T-cell (primary cell): ENCODE measurements at regions not wholly inside any gene's neighbourhood (a gene's known extent, or its start where the extent isn't known, plus 50 kb on each side); places are given as distances from the start of the nearest gene placed in this dataset.

ENCODE experiments used
- ATAC-seq, 4 experiments: fragments of 200-7000 bp in 3 of 4; fragments of 150-1000 bp in 1 of 4; cut with Tn5 transposase; replicated peaks in 1 of 4; 1 replicate in 3 of 4; 2 replicates in 1 of 4; pipeline ENCODE4 v1.10.0; 2021; ENCODE audit warnings: moderate library complexity in 3 of 4, mild to moderate bottlenecking in 2 of 4, moderate number of reproducible peaks in 1 of 4
- CTCF ChIA-PET, 2 donors: fragments of 300-600 bp; sonication (Branson Sonifier 250); formaldehyde crosslinking; loops; one replicate each; lab custom pipeline; 2022; ENCODE audit warnings: antibody characterized with exemption in 2 of 2; lab: Charles Lee
- POLR2A ChIA-PET, 2 donors: fragments of 300-600 bp; sonication (Branson Sonifier 250); formaldehyde crosslinking; loops; one replicate each; lab custom pipeline; 2022; ENCODE audit warnings: antibody characterized with exemption in 2 of 2; lab: Charles Lee
- DNase-seq, 35 experiments: peaks; one replicate each; pipeline versions ENCODE4 v3.0.0 to v3.0.0-alpha.2; 2013 to 2023
- H3K27ac ChIP-seq: one replicate; pipeline ENCODE4 v1.5.1; 2013; ENCODE audit warnings: low read length
- H3K27me3 ChIP-seq, 2 experiments: replicated peaks in 1 of 2; 1 replicate in 1 of 2; 2 replicates in 1 of 2; pipeline versions ENCODE4 v1.6.1 to v1.7.0; 2013; ENCODE audit warnings: low read length in 1 of 2, mixed read lengths in 1 of 2; ENCODE audit not compliant: control insufficient read depth in 2 of 2, insufficient read depth in 2 of 2; ENCODE audit errors: extremely low read depth in 1 of 2
- H3K36me3 ChIP-seq, 2 donors: 1 replicate in 1 of 2; 2 replicates in 1 of 2; pipeline versions ENCODE4 v1.6.1 to v1.7.0; 2013; ENCODE audit warnings: low read length in 1 of 2; ENCODE audit not compliant: control insufficient read depth in 2 of 2, insufficient read depth in 1 of 2; ENCODE audit errors: extremely low read depth in 1 of 2
- H3K4me1 ChIP-seq, 2 experiments: 1 replicate in 1 of 2; 2 replicates in 1 of 2; pipeline versions ENCODE4 v1.6.1 to v1.7.0; 2013; ENCODE audit warnings: low read length in 2 of 2, mixed read lengths in 1 of 2; ENCODE audit not compliant: insufficient read depth in 2 of 2, control insufficient read depth in 1 of 2; ENCODE audit errors: extremely low read depth in 1 of 2
- H3K4me3 ChIP-seq, 2 donors: 1 replicate in 1 of 2; 2 replicates in 1 of 2; pipeline versions ENCODE4 v1.5.1 to v1.7.0; 2013; ENCODE audit warnings: mild to moderate bottlenecking in 2 of 2, low read length in 1 of 2, moderate library complexity in 1 of 2; ENCODE audit not compliant: control insufficient read depth in 1 of 2; ENCODE audit errors: extremely low read depth in 1 of 2
- H3K9me3 ChIP-seq: 2 replicates; pipeline ENCODE4 v1.7.0; 2013
- H3K27ac Mint-ChIP-seq, 2 donors: one replicate each; pipeline ENCODE4 v1.8.0; 2020 to 2021; ENCODE audit warnings: mild to moderate bottlenecking in 2 of 2, mixed read lengths in 2 of 2
- H3K27me3 Mint-ChIP-seq, 2 donors: one replicate each; pipeline ENCODE4 v1.8.0; 2021 to 2022; ENCODE audit warnings: mixed read lengths in 2 of 2
- H3K36me3 Mint-ChIP-seq: one replicate; pipeline ENCODE4 v1.8.0; 2021; ENCODE audit warnings: mixed read lengths
- H3K4me1 Mint-ChIP-seq, 3 donors: one replicate each; pipeline ENCODE4 v1.8.0; 2020 to 2022; ENCODE audit warnings: mixed read lengths in 3 of 3, mild to moderate bottlenecking in 1 of 3
- H3K4me3 Mint-ChIP-seq, 3 donors: one replicate each; pipeline ENCODE4 v1.8.0; 2020 to 2022; ENCODE audit warnings: mild to moderate bottlenecking in 3 of 3, mixed read lengths in 3 of 3, moderate library complexity in 3 of 3
- H3K9me3 Mint-ChIP-seq, 3 donors: one replicate each; pipeline ENCODE4 v1.8.0; 2020 to 2022; ENCODE audit warnings: mixed read lengths in 3 of 3
- WGBS: methylation state at CpG from one replicate; pipeline ENCODE4 v1.1.5; 2013; ENCODE audit warnings: missing lambda C conversion rate; ENCODE audit not compliant: insufficient coverage; 5-methylcytosine and 5-hydroxymethylcytosine counted together

DNA sequence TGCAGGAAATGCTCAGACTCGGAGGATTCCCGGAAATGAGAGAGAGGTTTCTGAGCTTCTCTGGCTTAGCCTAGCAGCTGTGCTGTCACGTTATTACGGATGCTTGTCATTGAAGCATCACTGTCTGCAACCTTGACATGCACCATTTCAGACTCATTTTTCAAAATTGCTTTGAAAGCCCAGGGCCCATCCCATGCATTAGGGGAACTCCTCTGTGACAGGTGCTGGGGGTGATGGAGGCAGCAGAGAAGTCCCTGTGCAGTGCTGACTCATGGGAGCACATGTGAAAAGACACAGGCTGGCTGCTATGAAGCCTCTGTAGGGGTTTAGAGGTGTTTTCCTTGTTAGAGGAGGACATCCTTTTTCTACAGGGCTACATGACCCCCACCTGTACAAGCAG lies 214.0 kb upstream of the MPHOSPH6 start:
- DNase-seq (no peak), ATAC-seq (no peak)
- no peaks in the 10 kb centered on the region for H3K4me1 Mint-ChIP-seq
- Histone ChIP-seq H3K36me3 (no peaks in the 10 kb centered on the region), H3K27me3 (peaks cover 0 to 3% of the 10 kb centered on the region in 2 experiments), H3K4me3 (no peak overlapping the region), H3K9me3 (no peaks in the 10 kb centered on the region), H3K27ac (no peak overlapping the region), H3K4me1 (no peaks in the 10 kb centered on the region)
- H3K27ac Mint-ChIP-seq: no peak overlapping the region
- H3K4me3 Mint-ChIP-seq: no peak overlapping the region
- ChIA-PET POLR2A (no interaction called here), CTCF (no interaction called here)
- peaks cover 0 to 2% of the 10 kb centered on the region in 2 donors for H3K27me3 Mint-ChIP-seq
- H3K9me3 Mint-ChIP-seq: peaks cover 2 to 4% (median 3%) of the 10 kb centered on the region in 3 donors
- no peaks in the 10 kb centered on the region for H3K36me3 Mint-ChIP-seq
- WGBS: 64% methylated on average over 2 of the region's 4 CpGs

DNA sequence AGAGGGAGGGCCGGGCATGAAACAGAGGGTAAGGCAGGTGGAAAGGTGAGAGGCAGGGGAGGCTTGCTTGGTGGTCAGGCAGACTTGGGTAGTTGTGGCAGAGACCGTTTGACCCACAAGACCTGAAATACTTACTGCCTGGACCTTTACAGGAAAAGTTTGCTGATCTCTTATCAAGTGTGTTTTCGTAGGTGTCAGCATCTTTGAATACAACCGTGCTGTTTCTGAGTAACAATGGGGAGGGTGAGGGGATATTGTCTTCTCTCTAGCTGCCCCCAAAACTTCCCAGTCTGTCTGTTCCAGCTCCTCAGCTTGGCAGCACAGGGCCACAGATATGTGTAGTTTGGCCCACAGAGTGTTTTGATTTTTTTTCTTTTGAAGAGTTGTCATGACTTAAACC lies 212.5 kb upstream of the MPHOSPH6 start:
- CTCF ChIA-PET: no interaction called here

DNA sequence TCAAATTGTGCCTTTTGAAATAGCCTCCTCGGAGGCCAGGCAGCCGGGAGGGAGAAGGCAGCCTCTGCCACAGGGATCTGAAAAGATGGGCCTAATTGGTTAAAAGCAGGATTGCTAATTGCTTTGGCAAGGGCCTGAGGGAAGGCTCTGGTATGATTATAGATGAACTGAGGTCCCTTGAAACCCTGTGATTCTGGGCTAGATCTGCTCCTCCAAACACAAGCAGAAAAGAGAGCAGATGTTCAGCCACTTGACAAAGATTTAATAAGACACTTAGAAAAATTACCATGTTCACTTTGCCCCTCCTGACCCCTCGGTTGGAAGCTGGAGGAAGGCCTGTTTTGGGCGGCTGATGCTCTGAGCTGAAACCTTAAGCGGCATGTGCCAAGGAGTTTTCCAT lies 209.5 kb upstream of the MPHOSPH6 start:
- H3K27ac ChIP-seq: no peak overlapping the region
- H3K27me3 ChIP-seq: no peaks in the 10 kb centered on the region
- ChIA-PET POLR2A (no interaction called here), CTCF (no interaction called here)
- Mint-ChIP-seq H3K4me1 (no peaks in the 10 kb centered on the region), H3K4me3 (no peak overlapping the region), H3K9me3 (peaks cover 2 to 4% (median 3%) of the 10 kb centered on the region in 3 donors), H3K27ac (no peak overlapping the region), H3K36me3 (no peaks in the 10 kb centered on the region), H3K27me3 (peaks cover 0 to 5% of the 10 kb centered on the region in 2 donors)
- ATAC-seq: no peak
- H3K36me3 ChIP-seq: no peaks in the 10 kb centered on the region
- no peak for DNase-seq
- H3K4me3 ChIP-seq: no peak overlapping the region
- H3K4me1 ChIP-seq: no peaks in the 10 kb centered on the region
- WGBS: 88% methylated on average over 2 of the region's 5 CpGs
- no peaks in the 10 kb centered on the region for H3K9me3 ChIP-seq

More for the DNA sequence above, 212.5 kb upstream of the MPHOSPH6 start:
- no peaks in the 10 kb centered on the region for H3K36me3 ChIP-seq
- H3K9me3 Mint-ChIP-seq: peaks cover 2 to 4% (median 3%) of the 10 kb centered on the region in 3 donors
- no peaks in the 10 kb centered on the region for H3K4me1 ChIP-seq
- no peak overlapping the region for H3K4me3 Mint-ChIP-seq
- H3K9me3 ChIP-seq: no peaks in the 10 kb centered on the region
- peaks cover 0 to 3% of the 10 kb centered on the region in 2 experiments for H3K27me3 ChIP-seq
- H3K36me3 Mint-ChIP-seq: no peaks in the 10 kb centered on the region
- H3K4me1 Mint-ChIP-seq: no peaks in the 10 kb centered on the region
- no peak overlapping the region for H3K27ac ChIP-seq
- no peak overlapping the region for H3K27ac Mint-ChIP-seq
- ATAC-seq: no peak
- POLR2A ChIA-PET: no interaction called here
- DNase-seq: no peak
- H3K27me3 Mint-ChIP-seq: peaks cover 0 to 5% of the 10 kb centered on the region in 2 donors
- 21% methylated on average over 2 of the region's 4 CpGs for whole genome bisulfite sequencing
- H3K4me3 ChIP-seq: no peak overlapping the region

DNA sequence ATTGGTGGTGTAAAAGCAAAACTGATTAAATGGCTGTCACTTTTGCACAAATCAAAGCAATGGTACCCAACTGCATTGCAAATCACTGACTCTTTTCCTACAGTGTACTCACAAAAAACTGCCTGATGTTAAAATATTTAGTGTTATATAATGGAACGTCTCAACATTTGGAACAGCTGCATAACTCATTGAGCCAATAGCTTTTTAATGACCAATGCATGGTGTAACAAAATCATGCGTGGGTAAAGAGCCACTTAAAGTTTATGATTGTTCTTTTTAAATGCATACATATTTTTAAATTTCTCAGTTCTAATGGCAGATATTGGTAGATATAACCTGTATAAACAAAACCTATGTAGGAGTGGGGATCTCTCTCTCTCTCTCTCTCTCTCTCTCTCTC lies 204.0 kb upstream of the MPHOSPH6 start:
- no peak overlapping the region for H3K27ac ChIP-seq
- ChIA-PET CTCF (no interaction called here), POLR2A (no interaction called here)
- H3K9me3 Mint-ChIP-seq: no peaks in the 10 kb centered on the region
- no CpG with 5 or more reads among the region's 2 CpGs for WGBS
- no peaks in the 10 kb centered on the region for H3K9me3 ChIP-seq
- DNase-seq (no peak), ATAC-seq (no peak)
- no peak overlapping the region for H3K27ac Mint-ChIP-seq
- H3K27me3 ChIP-seq: peaks cover 0 to 3% of the 10 kb centered on the region in 2 experiments
- H3K4me1 ChIP-seq: no peaks in the 10 kb centered on the region
- H3K27me3 Mint-ChIP-seq: peaks cover 0 to 2% of the 10 kb centered on the region in 2 donors
- no peak overlapping the region for H3K4me3 ChIP-seq
- no peak overlapping the region for H3K4me3 Mint-ChIP-seq
- H3K36me3 ChIP-seq: no peaks in the 10 kb centered on the region
- H3K36me3 Mint-ChIP-seq: no peaks in the 10 kb centered on the region
- H3K4me1 Mint-ChIP-seq: no peaks in the 10 kb centered on the region

DNA sequence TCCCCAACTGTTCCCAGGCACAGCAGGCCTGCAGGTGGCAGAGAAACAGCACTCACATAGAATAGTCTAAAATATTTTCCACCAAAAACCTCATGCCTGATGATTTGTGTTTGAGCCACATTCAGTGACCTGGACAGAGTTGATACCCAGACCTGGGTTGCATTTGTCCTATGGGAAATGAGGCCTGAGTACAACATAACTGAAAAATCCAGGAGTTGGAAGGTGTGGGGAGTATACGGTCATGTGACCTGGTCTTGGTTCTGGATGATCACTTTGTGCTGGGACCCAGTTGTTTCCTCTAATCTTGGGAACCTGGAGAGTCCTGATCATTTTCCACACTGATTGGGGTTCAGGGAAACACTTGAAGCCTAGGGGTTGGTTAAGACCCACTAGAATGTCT lies 200.3 kb upstream of the MPHOSPH6 start:
- H3K4me1 ChIP-seq: peaks cover 0 to 5% of the 10 kb centered on the region in 2 experiments
- ChIA-PET CTCF (no interaction called here), POLR2A (no interaction called here)
- Mint-ChIP-seq H3K9me3 (no peaks in the 10 kb centered on the region), H3K27ac (no peak overlapping the region), H3K4me1 (no peaks in the 10 kb centered on the region), H3K36me3 (no peaks in the 10 kb centered on the region), H3K4me3 (no peak overlapping the region), H3K27me3 (no peaks in the 10 kb centered on the region)
- DNase-seq: no peak
- no peak overlapping the region for H3K4me3 ChIP-seq
- no peaks in the 10 kb centered on the region for H3K9me3 ChIP-seq
- no peak overlapping the region for H3K27ac ChIP-seq
- H3K27me3 ChIP-seq: peaks cover 0 to 3% of the 10 kb centered on the region in 2 experiments
- no CpG with 5 or more reads among the region's 1 CpG for WGBS
- no peaks in the 10 kb centered on the region for H3K36me3 ChIP-seq
- no peak for ATAC-seq

DNA sequence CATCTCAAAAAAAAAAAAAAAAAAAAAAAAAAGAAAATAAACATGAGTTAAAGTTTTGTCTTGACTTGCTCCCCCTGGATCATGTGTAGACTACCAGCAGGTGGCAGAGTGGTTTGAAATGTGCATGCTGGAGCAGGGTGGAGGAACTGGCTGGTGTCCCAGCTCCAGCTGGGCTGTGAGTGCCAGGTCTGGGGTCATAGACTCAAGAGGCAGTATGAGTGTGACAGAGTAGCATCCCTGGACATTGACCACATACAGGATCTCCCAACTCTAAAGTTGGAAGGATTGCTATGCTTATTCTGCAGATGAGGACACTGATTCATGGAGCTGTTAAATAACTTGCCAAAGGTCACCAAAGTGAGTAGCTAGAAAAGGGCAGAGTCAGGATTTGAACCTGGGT lies 198.0 kb upstream of the MPHOSPH6 start:
- H3K27ac ChIP-seq: no peak overlapping the region
- ChIA-PET CTCF (interaction anchor here in 1 of 2 donors (0.7 to 1.4 kb wide), 3 partner anchors 87 to 848 kb away, joined by 3 to 8 read pairs (median 4); no protein-coding TSS in a partner anchor), POLR2A (no interaction called here)
- DNase-seq (peak in 3 of 35 experiments; percentile 2 to 48 (median 7)), ATAC-seq (no peak)
- H3K36me3 ChIP-seq: no peaks in the 10 kb centered on the region
- Mint-ChIP-seq H3K36me3 (no peaks in the 10 kb centered on the region), H3K27me3 (peaks cover 2 to 4% of the 10 kb centered on the region in 2 donors), H3K4me1 (no peaks in the 10 kb centered on the region), H3K27ac (no peak overlapping the region), H3K9me3 (no peaks in the 10 kb centered on the region), H3K4me3 (no peak overlapping the region)
- no peak overlapping the region for H3K4me3 ChIP-seq
- no peaks in the 10 kb centered on the region for H3K9me3 ChIP-seq
- H3K4me1 ChIP-seq: peaks cover 0 to 5% of the 10 kb centered on the region in 2 experiments
- peaks cover 0 to 3% of the 10 kb centered on the region in 2 experiments for H3K27me3 ChIP-seq

DNA sequence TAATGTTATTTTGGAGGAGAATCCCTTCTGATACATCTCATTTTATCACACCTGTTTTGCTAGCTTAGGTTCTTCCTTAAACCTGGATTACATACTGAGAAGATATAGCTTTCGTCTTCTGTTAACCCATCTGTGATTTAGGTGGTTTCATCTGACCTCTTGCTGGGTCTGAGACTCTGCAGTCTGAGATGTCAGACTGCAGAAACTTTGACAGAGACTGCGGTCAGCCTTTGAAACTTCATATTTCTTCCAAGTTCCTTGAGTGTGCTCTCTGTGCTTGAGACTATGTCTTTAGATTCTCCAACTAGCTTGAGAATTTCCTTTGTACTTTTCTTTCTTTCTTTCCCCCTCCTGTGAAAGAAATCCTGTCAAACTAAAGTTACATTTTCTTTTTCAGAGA lies 196.4 kb upstream of the MPHOSPH6 start:
- Histone ChIP-seq H3K9me3 (no peaks in the 10 kb centered on the region), H3K36me3 (no peaks in the 10 kb centered on the region), H3K27ac (no peak overlapping the region), H3K4me1 (peaks cover 0 to 5% of the 10 kb centered on the region in 2 experiments), H3K4me3 (no peak overlapping the region), H3K27me3 (peaks cover 0 to 5% of the 10 kb centered on the region in 2 experiments)
- no peak overlapping the region for H3K4me3 Mint-ChIP-seq
- no peaks in the 10 kb centered on the region for H3K36me3 Mint-ChIP-seq
- H3K27ac Mint-ChIP-seq: no peak overlapping the region
- H3K27me3 Mint-ChIP-seq: peaks cover 2 to 10% of the 10 kb centered on the region in 2 donors
- no peaks in the 10 kb centered on the region for H3K4me1 Mint-ChIP-seq
- POLR2A ChIA-PET: no interaction called here
- 83% methylated on average over 2 of the region's 2 CpGs for WGBS
- DNase-seq: no peak
- CTCF ChIA-PET: no interaction called here
- H3K9me3 Mint-ChIP-seq: peaks cover 0 to 4% (median 0%) of the 10 kb centered on the region in 3 donors
- ATAC-seq: no peak
